ENCODE measurements at regions not wholly inside any gene's neighbourhood (a gene's known extent, or its start where the extent isn't known, plus 50 kb on each side); places are given as distances from the start of the nearest gene placed in this dataset.

DNA sequence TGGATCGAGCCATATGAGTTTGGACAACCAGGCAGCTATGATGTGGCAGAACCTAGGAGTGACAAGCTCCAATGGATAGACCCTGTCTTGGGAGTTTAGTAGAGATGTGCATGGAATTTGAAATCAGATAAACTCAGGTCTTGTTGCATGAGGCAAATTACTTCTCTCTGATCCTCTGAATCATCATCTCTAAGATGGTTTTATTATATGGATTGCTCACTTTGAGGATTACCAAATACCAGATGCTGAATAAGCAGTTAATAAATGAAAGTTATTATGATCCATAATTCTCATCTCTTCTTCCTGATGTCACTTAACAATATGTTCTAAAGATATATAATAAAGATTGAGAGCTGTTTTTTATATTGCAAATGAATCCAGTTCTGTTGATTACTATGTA lies 622.2 kb downstream of the NTRK3 start:
- TF ChIP-seq, protein P1, sequence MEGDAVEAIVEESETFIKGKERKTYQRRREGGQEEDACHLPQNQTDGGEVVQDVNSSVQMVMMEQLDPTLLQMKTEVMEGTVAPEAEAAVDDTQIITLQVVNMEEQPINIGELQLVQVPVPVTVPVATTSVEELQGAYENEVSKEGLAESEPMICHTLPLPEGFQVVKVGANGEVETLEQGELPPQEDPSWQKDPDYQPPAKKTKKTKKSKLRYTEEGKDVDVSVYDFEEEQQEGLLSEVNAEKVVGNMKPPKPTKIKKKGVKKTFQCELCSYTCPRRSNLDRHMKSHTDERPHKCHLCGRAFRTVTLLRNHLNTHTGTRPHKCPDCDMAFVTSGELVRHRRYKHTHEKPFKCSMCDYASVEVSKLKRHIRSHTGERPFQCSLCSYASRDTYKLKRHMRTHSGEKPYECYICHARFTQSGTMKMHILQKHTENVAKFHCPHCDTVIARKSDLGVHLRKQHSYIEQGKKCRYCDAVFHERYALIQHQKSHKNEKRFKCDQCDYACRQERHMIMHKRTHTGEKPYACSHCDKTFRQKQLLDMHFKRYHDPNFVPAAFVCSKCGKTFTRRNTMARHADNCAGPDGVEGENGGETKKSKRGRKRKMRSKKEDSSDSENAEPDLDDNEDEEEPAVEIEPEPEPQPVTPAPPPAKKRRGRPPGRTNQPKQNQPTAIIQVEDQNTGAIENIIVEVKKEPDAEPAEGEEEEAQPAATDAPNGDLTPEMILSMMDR (IDR thresholded peaks at IDR 0.05) = no peak
- no peak for TF ChIP-seq POLR2A (IDR thresholded peaks at IDR 0.05)

Measured in body of pancreas (tissue), 4 donors.